ENCODE measurements at regions not wholly inside any gene's neighbourhood (a gene's known extent, or its start where the extent isn't known, plus 50 kb on each side); places are given as distances from the start of the nearest gene placed in this dataset.

- no peak for DNase-seq (ENCODE audit: low read depth in 2 of 2)
- no peak overlapping the region for H3K4me3 ChIP-seq (replicated peaks in 1 of 2; ENCODE audit: low read depth in 2 of 2, low read length in 2 of 2)
- no peak for TF ChIP-seq CTCF (IDR thresholded peaks at IDR 0.05; ENCODE audit: low read depth, low read length)
Measured at GRCh38 chr11:109203176-109203575, 218.8 kb upstream of the C11orf87 start.

GRCh38 chr11:109205312-109205711 is 216.7 kb upstream of the C11orf87 start:
- H3K4me3 ChIP-seq (replicated peaks in 1 of 2; ENCODE audit: low read depth in 2 of 2, low read length in 2 of 2), result no peak overlapping the region
- TF ChIP-seq CTCF (IDR thresholded peaks at IDR 0.05; ENCODE audit: low read depth, low read length), result no peak
- no peak for DNase-seq (ENCODE audit: low read depth in 2 of 2)

GRCh38 chr11:109208121-109208520 is 213.9 kb upstream of the C11orf87 start:
- H3K4me3 ChIP-seq (replicated peaks in 1 of 2; ENCODE audit: low read depth in 2 of 2, low read length in 2 of 2), result no peak overlapping the region
- DNase-seq (ENCODE audit: low read depth in 2 of 2), result no peak
- TF ChIP-seq CTCF (IDR thresholded peaks at IDR 0.05; ENCODE audit: low read depth, low read length), result no peak

- no peak for DNase-seq (ENCODE audit: low read depth in 2 of 2)
- H3K4me3 ChIP-seq (replicated peaks in 1 of 2; ENCODE audit: low read depth in 2 of 2, low read length in 2 of 2), result no peak overlapping the region
- TF ChIP-seq CTCF (IDR thresholded peaks at IDR 0.05; ENCODE audit: low read depth, low read length), result no peak
Measured at GRCh38 chr11:109209572-109209971, 212.4 kb upstream of the C11orf87 start.

- no peak for DNase-seq (ENCODE audit: low read depth in 2 of 2)
- no peak overlapping the region for H3K4me3 ChIP-seq (replicated peaks in 1 of 2; ENCODE audit: low read depth in 2 of 2, low read length in 2 of 2)
- no peak for TF ChIP-seq CTCF (IDR thresholded peaks at IDR 0.05; ENCODE audit: low read depth, low read length)
Measured at GRCh38 chr11:109221190-109221589, 200.8 kb upstream of the C11orf87 start.

- DNase-seq (ENCODE audit: low read depth in 2 of 2), result no peak
- H3K4me3 ChIP-seq (replicated peaks in 1 of 2; ENCODE audit: low read depth in 2 of 2, low read length in 2 of 2), result no peak overlapping the region
- no peak for TF ChIP-seq CTCF (IDR thresholded peaks at IDR 0.05; ENCODE audit: low read depth, low read length)
Measured at GRCh38 chr11:109222761-109223160, 199.2 kb upstream of the C11orf87 start.

- DNase-seq (ENCODE audit: low read depth in 2 of 2), result no peak
- H3K4me3 ChIP-seq (replicated peaks in 1 of 2; ENCODE audit: low read depth in 2 of 2, low read length in 2 of 2), result no peak overlapping the region
- no peak for TF ChIP-seq CTCF (IDR thresholded peaks at IDR 0.05; ENCODE audit: low read depth, low read length)
Measured at GRCh38 chr11:109223451-109223850, 198.5 kb upstream of the C11orf87 start.

All from cardiac fibroblast (primary cell).